ENCODE measurements at regions not wholly inside any gene's neighbourhood (a gene's known extent, or its start where the extent isn't known, plus 50 kb on each side); places are given as distances from the start of the nearest gene placed in this dataset.

GRCh38 chr7:81846398-81846797 lies 76.6 kb upstream of the HGF start (continued):
- TF ChIP-seq CTCF (IDR thresholded peaks at IDR 0.05 in 2 of 3, conservative IDR thresholded peaks at IDR 0.05 in 1 of 3; ENCODE audit: control insufficient read depth in 2 of 3, extremely low read depth in 1 of 3, insufficient read depth in 1 of 3, low read depth in 3 of 3, low read length in 3 of 3) (no peak), IKZF2 (IDR thresholded peaks at IDR 0.05) (peak in 1 of 2 experiments; percentile 27; a peak in 3 of 4 replicates)

GRCh38 chr7:81845744-81846241 lies 75.9 kb upstream of the HGF start:
- RAD21 ChIA-PET (ENCODE audit: unreplicated experiment) = interaction anchor here (1.2 to 1.9 kb wide), 7 partner anchors 9 to 80 kb away, joined by 3 to 8 read pairs (median 3); partner anchors contain the start of gene HGF
- in situ Hi-C loops (cut with MboI) = no loop called here
- H3K36me3 ChIP-seq (ENCODE audit: control insufficient read depth in 2 of 2, insufficient read depth in 2 of 2, low read length in 1 of 2) = no peaks in the 10 kb centered on the region
- H3K9ac ChIP-seq (ENCODE audit: control insufficient read depth, insufficient read depth, low read length) = peak overlapping the region; percentile 57
- FAIRE-seq = peak; percentile 84
- H3K4me3 ChIP-seq = peak overlapping the region; percentile 31
- H3K79me2 ChIP-seq (ENCODE audit: control insufficient read depth, insufficient read depth, low read length) = no peaks in the 10 kb centered on the region
- CTCF ChIA-PET = interaction anchor here (1.0 to 1.4 kb wide), 3 partner anchors 8 to 361 kb away, joined by 3 read pairs; no protein-coding TSS in a partner anchor
- H3K9me3 ChIP-seq (replicated peaks; ENCODE audit: control insufficient read depth, insufficient read depth, low read length) = peaks cover 1% of the 10 kb centered on the region; the same call in 2 of the 3 replicates
- no peaks in the 10 kb centered on the region for H4K20me1 ChIP-seq (ENCODE audit: control insufficient read depth, insufficient read depth)
- BruUV-seq (replicated peaks) = no TSS peak
- SMC1A ChIA-PET (ENCODE audit: uncharacterized antibody, unreplicated experiment) = interaction anchor here (0.8 to 2.6 kb wide), 11 partner anchors 10 to 454 kb away, joined by 3 to 9 read pairs (median 4); no protein-coding TSS in a partner anchor
- peak; percentile 37 for DNase-seq (ENCODE audit: low read depth, low spot score)
- WGBS (ENCODE audit: insufficient coverage, insufficient replicate concordance, low lambda C conversion rate, missing lambda C conversion rate) = 44% methylated on average over 7 of the region's 7 CpGs
- intact Hi-C loops (cut with micrococcal nuclease; ENCODE audit: unreplicated experiment) = loop anchor here (2.0 to 5.0 kb wide), 3 partner anchors 37 to 111 kb away; no protein-coding TSS in a partner anchor
- H2AFZ ChIP-seq (ENCODE audit: control insufficient read depth, low read depth, low read length) = peak overlapping the region; percentile 75
- peak; percentile 95 for ATAC-seq
- H3K4me2 ChIP-seq (ENCODE audit: control insufficient read depth, insufficient read depth) = peak overlapping the region; percentile 93
- POLR2A ChIA-PET = no interaction called here
- H3K27me3 ChIP-seq (replicated peaks in 1 of 2; ENCODE audit: control insufficient read depth in 2 of 2, insufficient read depth in 2 of 2, low read length in 1 of 2) = no peaks in the 10 kb centered on the region; a peak in 1 of 4 replicates
- H3K4me1 ChIP-seq (ENCODE audit: control insufficient read depth, insufficient read depth, low read length) = peaks cover 14% of the 10 kb centered on the region
- H3K27ac ChIP-seq (ENCODE audit: control insufficient read depth, insufficient read depth) = peak overlapping the region; percentile 78
- TF ChIP-seq YY1 (IDR thresholded peaks at IDR 0.05; ENCODE audit: low read depth, low read length) = no peak
- no peak for TF ChIP-seq RAD51 (IDR thresholded peaks at IDR 0.05)
- peak in 1 of 2 experiments; percentile 45; a peak in 1 of 4 replicates for TF ChIP-seq EP300 (IDR thresholded peaks at IDR 0.05; ENCODE audit: borderline replicate concordance in 1 of 2, control insufficient read depth in 1 of 2, low read depth in 2 of 2, low read length in 2 of 2)
- TF ChIP-seq CREM (IDR thresholded peaks at IDR 0.05; ENCODE audit: low read depth) = peak; percentile 34; the same call in 1 of the 2 replicates
- TF ChIP-seq ZNF622 (IDR thresholded peaks at IDR 0.05) = no peak
- TF ChIP-seq SUPT20H (IDR thresholded peaks at IDR 0.05; ENCODE audit: borderline replicate concordance, control insufficient read depth, low read depth, low read length) = no peak
- TF ChIP-seq CEBPB (IDR thresholded peaks at IDR 0.05; ENCODE audit: borderline replicate concordance in 1 of 2, low read depth in 2 of 2, low read length in 2 of 2) = no peak
- TF ChIP-seq E4F1 (IDR thresholded peaks at IDR 0.05; ENCODE audit: borderline replicate concordance, partially characterized antibody) = no peak
- TF ChIP-seq BCL3 (IDR thresholded peaks at IDR 0.05; ENCODE audit: borderline replicate concordance, insufficient read depth, low read depth, low read length, poor library complexity, severe bottlenecking) = no peak
- no peak for TF ChIP-seq RCOR1 (conservative IDR thresholded peaks at IDR 0.05; ENCODE audit: low read depth, low read length)
- no peak; the same call in 1 of the 2 replicates for TF ChIP-seq IKZF1 (conservative IDR thresholded peaks at IDR 0.05)
- no peak for TF ChIP-seq FOXM1 (IDR thresholded peaks at IDR 0.05; ENCODE audit: low read depth, low read length)
- 0 out of 2 replicates have a peak, but pooled peaks have one; percentile 25 for TF ChIP-seq IRF4 (IDR thresholded peaks at IDR 0.05; ENCODE audit: low read depth, low read length)
- TF ChIP-seq BCL11A (IDR thresholded peaks at IDR 0.05; ENCODE audit: low read depth, low read length) = 0 out of 2 replicates have a peak, but pooled peaks have one; percentile 6
- no peak for TF ChIP-seq ZNF24 (IDR thresholded peaks at IDR 0.05)

All from GM12878 (cell line).